Epithelial cell of prostate (primary cell): ENCODE measurements at regions not wholly inside any gene's neighbourhood (a gene's known extent, or its start where the extent isn't known, plus 50 kb on each side); places are given as distances from the start of the nearest gene placed in this dataset.
A peak's percentile ranks its signal among the peaks of the same experiment; 100 is the strongest.

Experiments
- DNase-seq: peaks from one replicate; pipeline ENCODE4 v3.0.0-alpha.2; 2011; ENCODE audit warnings: low read depth, low spot score
- H3K27ac ChIP-seq: fragments of 450-650 bp; 2 replicates; pipeline ENCODE4 v1.5.1; 2017; ENCODE audit warnings: mild to moderate bottlenecking

- DNase-seq, result no peak
- H3K27ac ChIP-seq, result no peak overlapping the region
Observed at GRCh38 chr5:97536683-97537082, 353.6 kb upstream of the RIOK2 start.

DNA sequence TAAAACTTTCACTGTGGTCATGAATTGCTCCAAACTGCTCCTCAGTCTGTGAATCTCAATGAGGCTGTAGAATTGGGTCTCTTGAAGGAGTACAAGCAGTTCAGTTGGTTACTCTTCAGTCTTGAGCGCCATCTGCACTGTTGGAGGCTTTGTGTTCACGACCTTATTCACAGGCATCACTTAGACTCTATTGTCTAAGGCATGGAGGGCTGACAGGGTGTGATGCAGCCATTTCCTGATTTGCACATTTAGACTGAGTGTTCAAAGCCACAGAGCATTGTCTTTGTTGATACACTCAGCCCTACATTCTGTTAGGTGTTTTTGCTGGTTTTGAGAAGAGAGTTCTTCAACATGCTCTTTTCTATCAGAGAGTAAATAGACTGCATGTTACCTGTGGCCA lies 355.9 kb upstream of the RIOK2 start:
- no peak for DNase-seq
- no peak overlapping the region for H3K27ac ChIP-seq

DNA sequence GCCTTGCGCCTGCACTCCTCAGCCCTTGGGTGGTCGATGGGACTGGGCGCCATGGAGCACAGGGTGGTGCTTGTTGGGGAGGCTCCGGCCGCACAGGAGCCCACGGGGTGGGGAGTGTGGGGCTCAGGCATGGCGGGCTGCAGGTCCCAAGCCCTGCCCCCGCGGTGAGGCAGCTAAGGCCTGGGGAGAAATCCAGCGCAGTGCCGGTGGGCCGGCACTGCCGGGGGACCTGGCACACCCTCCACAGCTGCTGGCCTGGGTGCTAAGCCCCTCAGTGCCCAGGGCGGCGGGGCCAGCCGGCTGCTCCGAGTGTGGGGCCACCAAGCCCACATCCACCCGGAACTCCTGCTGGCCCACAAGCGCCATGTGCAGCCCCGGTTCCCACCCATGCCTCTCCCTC lies 358.8 kb upstream of the RIOK2 start:
- no peak for DNase-seq
- H3K27ac ChIP-seq, result no peak overlapping the region

- H3K27ac ChIP-seq, result no peak overlapping the region
Observed at GRCh38 chr5:97542469-97542868, 359.4 kb upstream of the RIOK2 start.

GRCh38 chr5:97543166-97543565 lies 360.1 kb upstream of the RIOK2 start:
- no peak for DNase-seq
- H3K27ac ChIP-seq, result no peak overlapping the region

More at GRCh38 chr5:97542469-97542868, 359.4 kb upstream of the RIOK2 start:
- DNase-seq, result no peak

- no peak overlapping the region for H3K27ac ChIP-seq
- DNase-seq, result no peak
Observed at GRCh38 chr5:97544240-97544639, 361.2 kb upstream of the RIOK2 start.

DNA sequence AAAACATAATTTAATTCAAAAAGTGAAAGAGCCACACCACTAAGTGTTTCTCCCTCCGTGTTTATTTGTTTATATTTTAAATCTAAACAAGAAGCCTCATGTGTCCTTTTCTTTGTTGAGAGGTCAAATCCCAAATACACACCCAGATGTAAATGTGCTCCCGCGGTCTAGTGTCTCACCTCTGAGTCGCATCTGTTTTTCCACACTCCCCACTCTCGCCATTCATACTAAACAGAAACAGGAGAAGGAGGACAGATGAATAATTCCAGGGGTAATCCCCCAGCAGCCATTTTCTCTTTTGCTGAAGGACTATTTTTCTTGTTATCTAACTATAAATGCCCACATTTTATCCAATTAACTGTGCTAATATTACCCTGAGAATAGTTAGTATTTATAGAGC lies 361.6 kb upstream of the RIOK2 start:
- DNase-seq, result no peak
- H3K27ac ChIP-seq, result no peak overlapping the region

GRCh38 chr5:97545446-97545845 lies 362.4 kb upstream of the RIOK2 start:
- no peak for DNase-seq
- H3K27ac ChIP-seq, result no peak overlapping the region

GRCh38 chr5:97545886-97546535 lies 363.0 kb upstream of the RIOK2 start:
- DNase-seq, result no peak
- no peak overlapping the region for H3K27ac ChIP-seq

GRCh38 chr5:97547430-97547829 lies 364.4 kb upstream of the RIOK2 start:
- no peak for DNase-seq
- no peak overlapping the region for H3K27ac ChIP-seq

- no peak overlapping the region for H3K27ac ChIP-seq
- DNase-seq, result no peak
Observed at GRCh38 chr5:97547999-97548738, 365.1 kb upstream of the RIOK2 start.

- H3K27ac ChIP-seq, result no peak overlapping the region
- no peak for DNase-seq
Observed at GRCh38 chr5:97548739-97549080, 365.7 kb upstream of the RIOK2 start.

GRCh38 chr5:97549496-97549895 lies 366.4 kb upstream of the RIOK2 start:
- DNase-seq, result no peak
- no peak overlapping the region for H3K27ac ChIP-seq

DNA sequence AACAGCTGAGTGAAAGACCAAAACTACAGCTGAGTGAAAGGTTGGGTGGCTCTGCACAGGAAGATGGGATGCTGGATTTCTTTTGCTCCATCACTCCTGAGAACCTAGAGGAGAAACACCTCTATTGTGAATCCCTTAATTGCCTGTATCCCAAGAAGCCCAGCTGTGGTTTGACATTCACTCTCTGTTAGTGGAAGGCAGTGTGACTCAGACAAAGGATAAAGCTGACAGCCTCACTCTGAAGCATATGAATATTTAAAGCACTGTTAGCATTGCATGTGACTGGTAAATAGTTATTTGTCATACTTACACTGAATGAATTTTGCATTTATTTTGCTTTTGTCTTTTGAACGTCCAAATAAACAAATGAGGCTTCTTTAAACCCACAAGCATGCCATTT lies 367.1 kb upstream of the RIOK2 start:
- DNase-seq, result peak; percentile 27
- H3K27ac ChIP-seq, result no peak overlapping the region

- no peak for DNase-seq
- H3K27ac ChIP-seq, result no peak overlapping the region
Observed at GRCh38 chr5:97550818-97551217, 367.8 kb upstream of the RIOK2 start.

- DNase-seq, result no peak
- no peak overlapping the region for H3K27ac ChIP-seq
Observed at GRCh38 chr5:97553604-97554452, 370.8 kb upstream of the RIOK2 start.

DNA sequence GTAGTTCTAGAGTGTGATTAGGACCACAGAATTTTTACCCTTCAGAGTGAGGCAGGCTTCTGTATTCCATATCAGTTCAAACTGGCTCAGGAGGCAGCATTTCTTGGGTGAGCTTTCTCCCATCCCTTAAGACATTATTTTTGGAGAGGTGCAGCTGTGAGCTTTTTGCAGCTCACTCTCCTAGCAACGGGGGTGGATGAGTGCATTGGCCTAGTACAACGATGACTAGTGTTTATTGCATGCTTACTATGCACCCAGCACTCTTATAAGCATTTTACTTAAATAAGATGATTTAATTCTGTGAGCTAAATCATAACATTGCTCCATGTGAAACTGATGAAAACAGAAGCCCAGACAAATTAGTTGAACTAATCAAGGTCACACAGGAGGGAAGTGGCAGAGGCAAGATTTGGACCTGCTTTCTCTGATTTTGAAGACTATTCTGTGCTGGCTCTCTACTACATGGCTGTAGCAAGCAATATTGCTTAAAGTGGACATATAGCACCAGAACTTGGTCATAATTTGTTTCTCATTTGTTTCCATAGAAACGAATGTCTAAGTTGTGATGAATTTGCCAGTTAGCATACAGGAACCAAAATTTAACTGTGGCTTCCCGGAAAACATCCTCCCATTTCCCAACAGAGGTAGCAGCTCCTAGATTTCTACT lies 372.1 kb upstream of the RIOK2 start:
- H3K27ac ChIP-seq, result no peak overlapping the region
- DNase-seq, result no peak

- H3K27ac ChIP-seq, result no peak overlapping the region
- no peak for DNase-seq
Observed at GRCh38 chr5:97555644-97555981, 372.6 kb upstream of the RIOK2 start.

GRCh38 chr5:97559827-97560598 lies 377.0 kb upstream of the RIOK2 start:
- peak; percentile 43 for DNase-seq
- peak overlapping the region; percentile 77 for H3K27ac ChIP-seq

- peak overlapping the region; percentile 77 for H3K27ac ChIP-seq
Observed at GRCh38 chr5:97560599-97560993, 377.5 kb upstream of the RIOK2 start.

More at GRCh38 chr5:97560599-97560993, 377.5 kb upstream of the RIOK2 start:
- DNase-seq, result no peak
